GM10248 (cell line): ENCODE measurements at regions not wholly inside any gene's neighbourhood (a gene's known extent, or its start where the extent isn't known, plus 50 kb on each side); places are given as distances from the start of the nearest gene placed in this dataset.

Experiments
- CTCF ChIA-PET: fragments of 300-600 bp; sonication (Branson Sonifier 250); formaldehyde crosslinking; extraction: SDS; loops from one replicate; lab custom pipeline; 2021; ENCODE audit warnings: antibody characterized with exemption; lab: Yijun Ruan, JAX
- POLR2A ChIA-PET: fragments of 350-650 bp; sonication (Branson Sonifier 250); formaldehyde crosslinking; extraction: SDS; loops from one replicate; lab custom pipeline; 2020; ENCODE audit warnings: antibody characterized with exemption; lab: Yijun Ruan, JAX
- DNase-seq: peaks from one replicate; pipeline ENCODE4 v3.0.0; 2012; ENCODE audit errors: extremely low spot score
- CTCF ChIP-seq: IDR thresholded peaks from 2 replicates; pipeline ENCODE4 v1.5.1; 2012; ENCODE audit warnings: mild to moderate bottlenecking, low read depth; ENCODE audit errors: extremely low read depth, missing control alignments, control extremely low read depth

DNA sequence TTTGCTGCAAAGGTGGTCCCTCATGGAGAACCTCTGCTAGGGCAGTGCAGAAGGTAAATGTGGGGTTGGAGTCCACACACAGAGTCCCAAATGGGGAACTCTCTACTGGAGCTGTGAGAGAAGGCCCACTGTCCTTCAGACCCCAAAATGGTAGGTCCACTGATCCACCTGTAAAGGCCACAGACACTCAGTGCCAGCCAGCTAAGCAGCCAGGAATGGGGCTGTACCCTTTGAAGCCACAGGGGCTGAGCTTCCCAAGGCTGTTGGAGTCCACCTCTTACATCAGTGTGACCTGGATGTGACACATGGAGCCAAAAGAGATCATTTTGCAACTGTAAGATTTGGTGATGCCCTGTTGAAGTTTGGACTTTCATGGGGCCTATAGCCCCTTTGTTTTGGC lies 252.4 kb upstream of the GULP1 start:
- no peak for TF ChIP-seq CTCF
- ChIA-PET POLR2A (no interaction called here), CTCF (interaction anchor here (0.9 kb wide), 1 partner anchor 1270 kb away, joined by 3 read pairs; no protein-coding TSS in a partner anchor)
- DNase-seq, result no peak

- TF ChIP-seq CTCF, result no peak
- ChIA-PET POLR2A (no interaction called here), CTCF (interaction anchor here (1.0 kb wide), 1 partner anchor 8 kb away, joined by 4 read pairs; no protein-coding TSS in a partner anchor)
- DNase-seq, result no peak
These were observed 249.3 kb upstream of the GULP1 start for GRCh38 chr2:188042412-188042811.

- TF ChIP-seq CTCF, result no peak
- DNase-seq, result no peak
- ChIA-PET POLR2A (no interaction called here), CTCF (no interaction called here)
These were observed 246.7 kb upstream of the GULP1 start for GRCh38 chr2:188045016-188045415.

DNA sequence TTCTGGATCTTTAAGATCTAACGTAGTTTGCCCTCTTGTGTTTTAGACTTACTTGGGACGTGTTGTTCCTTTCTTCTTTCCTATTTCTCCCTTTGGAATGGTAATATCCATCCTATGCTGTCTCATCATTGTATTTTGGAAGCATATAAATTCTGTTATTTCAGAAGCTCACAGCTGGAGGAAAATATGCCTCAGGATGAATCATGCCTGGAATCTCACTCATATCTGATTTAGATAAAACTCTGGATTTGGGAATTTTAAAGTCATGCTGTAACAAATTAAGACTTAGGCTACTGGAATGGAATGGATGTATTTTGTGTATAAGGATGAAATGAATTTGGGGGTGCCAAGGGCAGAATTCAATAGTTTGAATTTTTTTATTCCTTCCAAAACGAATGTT lies 245.2 kb upstream of the GULP1 start:
- POLR2A ChIA-PET, result no interaction called here
- CTCF ChIA-PET, result no interaction called here
- no peak for DNase-seq

GRCh38 chr2:188047735-188048134 lies 243.9 kb upstream of the GULP1 start:
- ChIA-PET POLR2A (no interaction called here), CTCF (no interaction called here)
- TF ChIP-seq CTCF, result no peak
- no peak for DNase-seq

More for the DNA sequence above, 245.2 kb upstream of the GULP1 start:
- no peak for TF ChIP-seq CTCF

- no peak for DNase-seq
- ChIA-PET CTCF (interaction anchor here (1.3 kb wide), 1 partner anchor 9 kb away, joined by 4 read pairs; no protein-coding TSS in a partner anchor), POLR2A (no interaction called here)
- no peak for TF ChIP-seq CTCF
These were observed 240.9 kb upstream of the GULP1 start for GRCh38 chr2:188050726-188051125.
